Uterus (tissue), 3 donors: ENCODE measurements at regions not wholly inside any gene's neighbourhood (a gene's known extent, or its start where the extent isn't known, plus 50 kb on each side); places are given as distances from the start of the nearest gene placed in this dataset.

Experiments used
- DNase-seq, 2 donors: peaks; one replicate each; pipeline ENCODE4 v3.0.0-alpha.2; 2019 to 2020
- H3K27ac ChIP-seq, 2 donors: fragments of 200-600 bp; sonication (generic); 1 replicate in 1 of 2; 2 replicates in 1 of 2; pipeline ENCODE4 v1.5.1; 2016 to 2018
- H3K27me3 ChIP-seq, 2 donors: fragments of 200-600 bp; sonication (generic); one replicate each; pipeline ENCODE4 v1.5.1; 2018 to 2019; ENCODE audit warnings: control low read depth in 1 of 2
- H3K36me3 ChIP-seq, 2 donors: fragments of 200-600 bp; sonication (generic); one replicate each; pipeline ENCODE4 v1.5.1; 2019; ENCODE audit warnings: control low read depth in 1 of 2
- H3K4me1 ChIP-seq, 2 donors: fragments of 200-600 bp; sonication (generic); one replicate each; pipeline ENCODE4 v1.5.1; 2018 to 2019; ENCODE audit warnings: control low read depth in 1 of 2
- H3K4me3 ChIP-seq, 2 donors: fragments of 200-600 bp; sonication (generic); 1 replicate in 1 of 2; 2 replicates in 1 of 2; pipeline ENCODE4 v1.5.1; 2018 to 2019; ENCODE audit warnings: mild to moderate bottlenecking in 1 of 2
- H3K9me3 ChIP-seq, 2 donors: fragments of 200-600 bp; sonication (generic); one replicate each; pipeline ENCODE4 v1.5.1; 2019; ENCODE audit warnings: control low read depth in 1 of 2
- CTCF ChIP-seq, 4 experiments: fragments of 200-600 bp in 2 of 4; fragments of 450-650 bp in 2 of 4; sonication (generic) in 2 of 4; IDR thresholded peaks; one replicate each; pipeline ENCODE4 v1.5.1; 2016 to 2019; ENCODE audit warnings: antibody characterized with exemption in 4 of 4, mild to moderate bottlenecking in 2 of 4, moderate library complexity in 1 of 4
- POLR2A ChIP-seq, 2 donors: fragments of 450-650 bp; IDR thresholded peaks; one replicate each; pipeline ENCODE4 v1.6.1; 2016; ENCODE audit warnings: antibody characterized with exemption in 2 of 2, mild to moderate bottlenecking in 1 of 2, moderate library complexity in 1 of 2
- intact Hi-C: fragments of 100-400 bp; cut with DNase I; formaldehyde crosslinking; loops from one replicate; pipeline ENCODE4 v1.15.1; 2023; ENCODE audit warnings: low total_unique reads
- donor health status: DM: yes; HTN: yes; CAD: no.

GRCh38 chr14:97319691-97320090, 522.5 kb downstream of the VRK1 start:
- DNase-seq: no peak
- no peaks in the 10 kb centered on the region for H3K36me3 ChIP-seq
- no peaks in the 10 kb centered on the region for H3K9me3 ChIP-seq
- intact Hi-C loops: no loop called here
- H3K27me3 ChIP-seq: no peaks in the 10 kb centered on the region
- TF ChIP-seq CTCF (IDR thresholded peaks at IDR 0.05) (no peak), POLR2A (IDR thresholded peaks at IDR 0.05) (no peak)
- H3K4me3 ChIP-seq: no peak overlapping the region
- H3K4me1 ChIP-seq: no peaks in the 10 kb centered on the region
- H3K27ac ChIP-seq: no peak overlapping the region

- intact Hi-C loops: no loop called here
- TF ChIP-seq CTCF (IDR thresholded peaks at IDR 0.05) (no peak), POLR2A (IDR thresholded peaks at IDR 0.05) (no peak)
- H3K4me1 ChIP-seq: no peaks in the 10 kb centered on the region
- no peak overlapping the region for H3K27ac ChIP-seq
- no peak for DNase-seq
- no peaks in the 10 kb centered on the region for H3K27me3 ChIP-seq
- no peaks in the 10 kb centered on the region for H3K36me3 ChIP-seq
- H3K4me3 ChIP-seq: no peak overlapping the region
- no peaks in the 10 kb centered on the region for H3K9me3 ChIP-seq
These were observed 531.6 kb downstream of the VRK1 start for GRCh38 chr14:97328743-97329142.

- Histone ChIP-seq H3K4me3 (no peak overlapping the region), H3K4me1 (no peaks in the 10 kb centered on the region), H3K27me3 (no peaks in the 10 kb centered on the region), H3K36me3 (no peaks in the 10 kb centered on the region), H3K9me3 (no peaks in the 10 kb centered on the region), H3K27ac (no peak overlapping the region)
- TF ChIP-seq CTCF (IDR thresholded peaks at IDR 0.05) (no peak), POLR2A (IDR thresholded peaks at IDR 0.05) (no peak)
- no peak for DNase-seq
- intact Hi-C loops: no loop called here
These were observed 532.5 kb downstream of the VRK1 start for GRCh38 chr14:97329701-97330100.

- H3K9me3 ChIP-seq: no peaks in the 10 kb centered on the region
- no peaks in the 10 kb centered on the region for H3K27me3 ChIP-seq
- no peak for TF ChIP-seq CTCF (IDR thresholded peaks at IDR 0.05)
- TF ChIP-seq POLR2A (IDR thresholded peaks at IDR 0.05): no peak
- H3K27ac ChIP-seq: no peak overlapping the region
- H3K4me1 ChIP-seq: no peaks in the 10 kb centered on the region
- H3K4me3 ChIP-seq: no peak overlapping the region
- intact Hi-C loops: no loop called here
- H3K36me3 ChIP-seq: no peaks in the 10 kb centered on the region
- no peak for DNase-seq
These were observed 533.9 kb downstream of the VRK1 start for GRCh38 chr14:97331058-97331457.

GRCh38 chr14:97331526-97331925, 534.3 kb downstream of the VRK1 start:
- no peaks in the 10 kb centered on the region for H3K4me1 ChIP-seq
- intact Hi-C loops: no loop called here
- no peaks in the 10 kb centered on the region for H3K36me3 ChIP-seq
- TF ChIP-seq CTCF (IDR thresholded peaks at IDR 0.05) (no peak), POLR2A (IDR thresholded peaks at IDR 0.05) (no peak)
- H3K9me3 ChIP-seq: no peaks in the 10 kb centered on the region
- no peak overlapping the region for H3K27ac ChIP-seq
- no peaks in the 10 kb centered on the region for H3K27me3 ChIP-seq
- H3K4me3 ChIP-seq: no peak overlapping the region
- DNase-seq: no peak
